GM18861 (cell line): ENCODE measurements at regions not wholly inside any gene's neighbourhood (a gene's known extent, or its start where the extent isn't known, plus 50 kb on each side); places are given as distances from the start of the nearest gene placed in this dataset.
"Not testable (repeated sequence)": the region's sequence is repeated elsewhere in the genome, so short reads cannot be mapped to it uniquely, and the experiment has no call there.

Experiments used
- ATAC-seq: cut with Tn5 transposase; IDR thresholded peaks from one replicate; pipeline ENCODE4 v1.9.1; 2021; ENCODE audit not compliant: unreplicated experiment

- ATAC-seq: no peak
Observed at GRCh38 chr6:19578481-19578880, 258.7 kb upstream of the ID4 start.

- not testable (repeated sequence) for ATAC-seq
Observed at GRCh38 chr6:19584207-19584606, 253.0 kb upstream of the ID4 start.

- ATAC-seq: no peak
Observed at GRCh38 chr6:19587238-19587942, 249.8 kb upstream of the ID4 start.

GRCh38 chr6:19590501-19591131, 246.6 kb upstream of the ID4 start:
- no peak for ATAC-seq

GRCh38 chr6:19597809-19598320, 239.3 kb upstream of the ID4 start:
- ATAC-seq: no peak

- ATAC-seq: no peak
Observed at GRCh38 chr6:19599796-19600464, 237.2 kb upstream of the ID4 start.

- ATAC-seq: no peak
Observed at GRCh38 chr6:19602434-19603013, 234.6 kb upstream of the ID4 start.

- ATAC-seq: no peak
Observed at GRCh38 chr6:19603721-19604120, 233.4 kb upstream of the ID4 start.

GRCh38 chr6:19605624-19606023, 231.5 kb upstream of the ID4 start:
- no peak for ATAC-seq

- ATAC-seq: no peak
Observed at GRCh38 chr6:19608546-19608945, 228.6 kb upstream of the ID4 start.

GRCh38 chr6:19609972-19610641, 227.1 kb upstream of the ID4 start:
- no peak for ATAC-seq

- not testable (repeated sequence) for ATAC-seq
Observed at GRCh38 chr6:19612672-19613466, 224.3 kb upstream of the ID4 start.

- no peak for ATAC-seq
Observed at GRCh38 chr6:19613678-19614077, 223.5 kb upstream of the ID4 start.

GRCh38 chr6:19616022-19616421, 221.1 kb upstream of the ID4 start:
- ATAC-seq: no peak

GRCh38 chr6:19632230-19632629, 204.9 kb upstream of the ID4 start:
- ATAC-seq: no peak

- no peak for ATAC-seq
Observed at GRCh38 chr6:19632786-19633185, 204.4 kb upstream of the ID4 start.

- no peak for ATAC-seq
Observed at GRCh38 chr6:19635728-19636127, 201.4 kb upstream of the ID4 start.

GRCh38 chr6:19637010-19637409, 200.2 kb upstream of the ID4 start:
- no peak for ATAC-seq

- ATAC-seq: no peak
Observed at GRCh38 chr6:19638931-19639330, 198.2 kb upstream of the ID4 start.

- no peak for ATAC-seq
Observed at GRCh38 chr6:19643287-19643686, 193.9 kb upstream of the ID4 start.
